NCI-H2171 (cell line): ENCODE measurements at regions not wholly inside any gene's neighbourhood (a gene's known extent, or its start where the extent isn't known, plus 50 kb on each side); places are given as distances from the start of the nearest gene placed in this dataset.

Experiments
- DNase-seq: peaks from one replicate; lab custom pipeline; 2025; lab: John Stamatoyannopoulos, UW

DNA sequence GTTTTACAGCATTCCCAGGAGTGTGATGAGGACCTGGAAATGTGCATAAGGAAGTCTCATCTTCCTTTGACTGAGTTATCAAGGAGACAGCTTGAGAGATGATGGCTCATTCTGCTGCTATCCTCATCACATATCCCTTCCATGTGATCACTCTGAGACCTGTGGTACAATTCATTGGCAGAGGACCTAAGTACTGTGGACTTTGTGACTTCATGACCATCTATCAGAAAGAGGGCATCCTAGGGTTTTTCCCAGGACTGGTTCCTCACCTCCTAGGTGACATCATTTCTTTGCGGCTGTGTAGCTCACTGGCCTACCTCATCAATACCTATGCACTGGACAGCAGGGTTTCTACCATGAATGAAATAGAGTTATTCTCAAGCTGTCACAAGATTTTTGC lies 172.1 kb upstream of the PLEKHG7 start:
- no peak for DNase-seq

DNA sequence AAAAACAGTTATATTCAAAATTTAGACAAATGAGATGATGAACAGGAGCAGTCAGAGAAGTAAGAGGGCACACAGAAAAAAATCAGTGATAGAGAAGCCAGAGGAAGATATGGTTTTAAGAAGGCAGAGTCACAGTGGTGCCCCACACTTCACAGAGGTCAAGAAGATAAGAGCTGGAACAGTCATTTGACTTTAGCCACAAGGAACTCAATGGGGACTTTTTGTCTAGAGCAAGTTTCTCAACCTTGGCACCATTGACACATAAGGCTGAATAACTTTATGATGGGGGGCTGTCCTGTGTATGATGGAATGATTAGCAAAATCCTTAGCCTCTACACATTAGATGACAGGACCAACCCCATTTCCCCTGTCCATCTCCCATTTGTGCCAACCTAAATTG lies 172.8 kb upstream of the PLEKHG7 start:
- no peak for DNase-seq

DNA sequence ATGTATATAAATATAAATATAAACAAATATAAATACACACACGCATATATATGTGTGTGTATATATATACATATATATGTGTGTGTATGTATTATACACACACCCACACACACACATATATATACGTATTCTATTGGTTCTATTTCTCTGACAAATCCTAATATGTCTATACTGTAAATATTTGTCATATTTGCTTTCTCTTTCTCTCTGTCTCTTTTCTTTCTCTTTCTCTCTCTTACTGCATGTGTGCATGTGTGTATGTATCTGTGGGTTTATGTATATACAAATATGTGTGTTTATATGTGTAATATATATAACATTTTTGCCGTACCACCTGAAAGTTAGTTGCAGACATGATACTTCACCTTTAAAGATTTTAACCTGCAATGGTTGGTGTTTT lies 174.2 kb upstream of the PLEKHG7 start:
- DNase-seq, result no peak

DNA sequence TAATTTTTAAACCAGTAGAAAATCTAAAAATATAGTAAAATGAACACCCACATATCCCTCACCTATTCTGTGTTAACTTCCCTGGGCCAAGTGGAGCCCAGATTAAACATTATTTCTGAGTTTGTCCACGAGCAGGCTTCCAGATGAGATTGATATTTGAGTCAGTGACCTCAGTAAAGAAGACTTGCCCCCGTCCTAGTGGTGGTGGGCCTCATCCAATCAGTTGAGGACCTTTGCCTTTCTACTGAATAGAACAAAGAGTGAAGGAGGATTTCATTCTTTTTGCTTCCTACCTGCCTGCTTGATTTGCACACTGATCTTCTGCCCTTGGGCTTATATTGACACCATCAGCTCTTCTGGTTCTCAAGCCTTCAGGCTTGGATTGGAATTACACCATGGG lies 174.7 kb upstream of the PLEKHG7 start:
- no peak for DNase-seq

DNA sequence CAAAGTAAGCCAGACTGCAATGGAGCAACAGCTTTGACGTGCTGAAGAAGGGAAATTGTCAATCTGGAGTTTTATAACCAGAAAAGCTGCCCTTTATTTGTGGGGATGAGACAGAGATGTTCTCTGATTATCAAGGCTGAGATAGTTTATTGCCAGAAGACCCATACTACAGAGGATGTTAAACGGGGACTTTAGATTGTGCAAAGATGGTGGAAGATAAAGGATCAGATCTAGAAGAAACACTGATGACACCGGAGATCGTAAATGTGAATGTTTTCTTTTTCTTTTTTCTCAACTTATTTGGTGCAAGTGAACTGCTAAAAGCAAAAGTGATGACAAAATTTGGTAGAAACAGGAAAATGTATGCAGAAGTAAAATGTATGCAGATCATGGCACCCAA lies 178.3 kb upstream of the PLEKHG7 start:
- no peak for DNase-seq

DNA sequence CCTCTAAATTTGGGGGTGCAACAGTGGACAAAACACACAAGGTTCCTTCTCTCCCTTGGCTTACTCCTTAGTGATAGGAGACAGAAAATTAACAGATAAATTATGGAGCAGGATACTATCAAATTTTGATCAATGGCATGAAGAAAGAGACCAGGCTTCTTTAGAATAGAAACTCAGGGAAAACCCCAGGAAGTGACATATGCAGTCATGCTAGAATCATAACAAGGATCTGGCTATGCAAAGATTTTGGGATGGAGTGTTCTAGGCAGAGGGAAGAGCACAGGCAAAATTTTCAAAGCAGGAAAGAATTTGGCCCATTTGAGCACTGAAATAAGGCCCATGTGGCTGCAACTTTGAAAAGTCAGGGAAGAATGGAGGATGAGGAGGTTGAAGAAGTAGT lies 182.3 kb upstream of the PLEKHG7 start:
- DNase-seq, result no peak

DNA sequence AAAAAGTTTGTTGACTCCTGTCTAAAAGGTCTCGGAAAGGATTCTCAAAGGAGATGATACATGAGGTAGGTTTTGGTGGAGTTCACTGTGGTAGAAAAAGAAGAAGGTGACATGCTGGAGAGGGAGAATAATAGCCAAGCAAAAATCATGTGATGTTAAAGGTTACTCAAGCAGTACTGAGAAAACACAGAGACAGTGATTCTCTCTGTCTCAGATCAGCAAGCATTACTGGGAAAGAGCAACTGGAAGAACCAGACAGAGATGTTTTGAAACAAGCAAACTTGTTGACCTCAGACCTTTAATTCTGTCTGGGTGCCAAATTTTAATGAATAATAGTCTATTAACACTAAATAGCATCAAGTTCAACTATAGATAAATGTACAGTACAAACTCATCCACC lies 183.5 kb upstream of the PLEKHG7 start:
- DNase-seq, result no peak

DNA sequence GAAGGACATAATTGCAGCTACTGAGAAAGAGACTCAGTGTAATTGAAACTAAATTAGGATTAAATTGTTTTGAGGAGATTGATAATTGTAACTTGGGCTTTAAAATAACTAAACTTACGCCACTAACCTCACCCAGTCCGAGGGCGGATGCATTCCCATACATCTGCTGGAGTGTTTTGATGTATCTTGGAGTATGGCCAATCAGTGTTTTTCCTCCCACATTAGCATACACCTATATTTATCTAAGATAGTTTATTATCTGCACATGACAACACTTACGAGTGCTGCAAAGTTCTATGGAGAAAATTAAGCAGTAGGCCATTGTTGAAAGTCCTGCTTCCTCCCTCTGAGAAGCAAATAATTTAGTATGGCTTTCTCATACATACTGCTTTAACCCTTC lies 184.7 kb upstream of the PLEKHG7 start:
- DNase-seq, result no peak

DNA sequence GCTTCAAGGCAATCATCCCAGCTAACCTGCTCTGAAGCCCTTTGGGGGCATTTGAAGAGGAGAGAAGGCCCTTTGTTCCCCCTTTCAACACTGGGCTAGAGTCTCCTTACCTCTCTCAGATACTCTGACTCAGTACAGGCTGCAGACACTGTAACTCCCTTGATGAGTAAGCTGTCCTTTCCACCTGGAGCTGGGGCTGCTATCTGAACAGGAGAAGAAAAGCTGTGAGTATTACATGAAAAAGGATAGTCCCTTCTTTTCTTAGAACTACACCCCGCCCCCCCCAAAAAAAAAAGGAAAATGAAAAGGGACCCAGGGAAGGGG lies 186.6 kb upstream of the PLEKHG7 start:
- no peak for DNase-seq

DNA sequence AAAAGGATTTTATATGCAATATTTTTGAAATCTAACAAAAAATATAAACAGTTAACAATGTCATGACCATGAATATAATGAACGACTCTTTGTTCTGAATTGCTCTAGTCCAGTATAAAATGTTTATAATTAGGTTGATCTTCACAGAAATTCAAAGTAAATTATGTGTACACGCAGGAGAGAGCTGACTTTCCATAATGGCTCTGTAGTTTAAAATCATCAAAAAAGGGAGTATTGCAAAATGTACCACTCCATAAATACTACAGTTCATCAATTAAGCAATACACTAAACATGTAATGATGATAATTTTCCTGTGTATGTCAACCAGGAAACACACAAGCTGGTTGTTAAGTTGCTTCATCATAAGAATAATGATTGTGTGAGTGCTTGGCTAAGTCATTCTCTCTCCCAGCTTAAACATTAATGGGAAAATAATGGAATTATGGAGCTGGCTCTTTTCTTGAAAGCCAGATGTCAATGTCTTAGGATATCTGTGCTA lies 189.5 kb upstream of the PLEKHG7 start:
- DNase-seq, result no peak

DNA sequence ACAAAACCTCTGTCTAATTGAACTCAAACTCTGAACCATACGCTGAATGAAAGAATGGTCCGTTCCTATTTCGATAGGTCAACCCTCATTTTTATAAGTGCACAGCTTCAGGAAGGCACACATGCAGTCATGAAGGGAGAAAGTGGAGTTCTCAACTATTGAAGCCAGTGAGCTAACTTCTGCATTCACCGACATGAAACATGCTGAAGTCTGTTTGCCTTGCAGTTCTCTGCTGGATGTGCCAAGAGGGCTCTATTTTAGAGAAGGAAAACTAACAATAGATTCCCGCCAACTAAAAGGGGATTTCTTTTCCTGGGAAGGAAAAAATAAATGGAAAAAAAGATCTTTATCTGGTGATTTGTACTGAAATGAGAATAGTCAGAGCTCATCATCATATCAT lies 191.0 kb upstream of the PLEKHG7 start:
- no peak for DNase-seq

DNA sequence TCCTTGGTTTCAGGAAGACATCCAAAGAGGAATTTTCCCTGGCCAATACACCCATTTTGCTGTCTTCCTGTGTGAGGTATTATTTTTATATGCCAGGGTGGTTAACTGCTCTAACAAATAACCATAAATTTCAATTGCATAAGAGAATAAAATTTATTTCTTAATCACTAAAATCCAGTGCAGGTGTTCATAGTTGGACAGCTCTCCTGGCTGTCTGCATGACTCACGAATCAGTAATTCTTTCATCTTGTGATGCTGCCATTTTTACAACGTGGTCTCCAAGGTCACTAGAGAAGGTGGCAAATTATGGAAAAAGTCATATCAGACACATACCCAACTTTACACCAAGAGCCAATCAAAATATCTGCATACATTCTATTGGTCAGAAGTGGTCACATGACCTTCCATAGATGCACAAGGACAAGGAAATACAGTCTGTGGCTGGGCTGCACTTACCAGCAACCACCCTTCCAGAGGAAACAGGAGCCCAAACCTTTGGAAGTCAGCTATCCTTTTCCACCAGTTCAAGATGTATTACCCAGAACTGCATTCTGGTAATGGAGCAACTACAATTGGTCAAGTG lies 193.5 kb upstream of the PLEKHG7 start:
- DNase-seq, result no peak

DNA sequence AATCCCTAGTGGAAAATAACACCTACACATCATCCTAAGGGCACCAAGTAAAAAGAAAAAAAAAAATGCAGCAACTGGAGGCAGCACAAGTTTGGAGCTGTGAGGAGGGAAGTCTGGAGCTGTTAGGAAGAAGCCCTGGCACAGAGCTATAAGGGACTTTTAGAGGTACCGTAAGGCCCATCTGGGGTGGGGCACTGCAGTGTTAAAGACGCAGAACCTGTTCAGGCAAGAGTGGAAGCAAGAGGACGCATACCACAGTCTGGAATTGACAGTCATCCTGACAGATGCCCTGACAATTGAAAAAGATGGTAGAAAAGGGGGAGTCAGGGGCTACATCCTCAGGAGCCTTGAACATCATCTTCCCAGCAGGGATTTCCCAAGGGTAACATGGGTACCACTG lies 195.9 kb upstream of the PLEKHG7 start:
- DNase-seq, result peak; percentile 14

DNA sequence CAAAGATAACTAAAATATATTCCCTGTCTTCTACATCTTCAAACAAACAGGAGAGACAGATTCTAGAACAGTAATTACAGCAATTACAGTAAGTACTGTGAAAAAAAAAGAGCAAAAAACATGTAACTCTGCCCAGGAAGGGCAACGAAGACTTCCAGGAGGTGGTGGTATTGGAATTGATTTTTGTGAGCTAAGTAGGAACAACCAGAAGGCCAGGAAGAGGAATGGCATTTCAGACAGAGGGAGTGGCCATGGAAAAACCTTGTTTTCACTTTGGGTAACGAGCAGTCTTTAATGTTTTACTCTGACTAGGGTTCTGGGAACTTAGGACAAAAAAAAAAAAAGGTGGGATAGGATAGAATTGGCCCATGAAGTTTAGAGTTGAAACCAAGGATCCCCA lies 196.3 kb upstream of the PLEKHG7 start:
- peak; percentile 1 for DNase-seq

DNA sequence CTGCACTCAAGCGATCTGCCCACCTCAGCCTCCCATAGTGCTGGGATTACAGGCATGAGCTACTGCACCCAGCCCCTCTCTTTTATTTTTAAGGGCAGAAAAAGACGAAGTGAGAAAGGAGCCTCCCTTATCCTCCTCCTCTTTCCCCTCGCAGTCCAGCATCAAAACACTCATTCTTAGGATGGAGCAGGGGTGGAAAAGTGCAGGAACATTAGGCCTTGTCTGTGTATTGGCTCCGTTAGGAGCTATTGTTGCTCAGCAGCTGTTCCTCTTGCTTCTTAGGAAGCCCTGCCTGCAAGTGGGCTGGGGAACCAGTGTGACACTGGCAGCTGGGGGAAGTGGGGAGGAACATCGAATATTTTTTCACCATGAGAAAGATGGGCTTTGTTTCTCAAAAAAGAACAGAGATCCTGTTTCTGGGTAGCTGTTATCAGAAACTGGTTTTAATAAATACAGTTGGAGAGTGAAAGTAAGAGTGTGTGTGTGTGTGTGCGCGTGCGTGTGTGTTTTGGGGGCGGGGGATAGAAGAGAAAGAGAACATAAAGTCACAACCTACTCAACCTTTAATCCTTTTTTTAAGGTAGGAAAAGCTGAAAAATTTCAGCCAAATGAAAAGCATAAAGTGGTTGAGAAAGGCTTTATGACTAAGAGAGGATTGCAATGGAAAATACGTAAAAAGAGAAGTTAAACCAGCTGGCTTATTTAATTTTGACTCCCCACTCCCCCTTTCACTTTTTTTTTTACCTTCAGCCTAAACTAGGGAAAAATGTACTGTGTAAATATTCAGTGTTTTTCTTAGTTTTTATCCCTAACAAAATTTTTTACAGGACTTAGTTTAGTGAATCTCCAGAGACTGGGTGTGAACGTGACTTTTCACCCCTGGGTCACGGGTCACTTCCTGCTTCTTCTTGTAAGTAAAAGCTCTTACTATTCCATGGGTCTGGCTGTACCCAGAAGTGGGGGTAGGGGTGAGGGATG lies 197.2 kb upstream of the PLEKHG7 start:
- peak; percentile 41 for DNase-seq

DNA sequence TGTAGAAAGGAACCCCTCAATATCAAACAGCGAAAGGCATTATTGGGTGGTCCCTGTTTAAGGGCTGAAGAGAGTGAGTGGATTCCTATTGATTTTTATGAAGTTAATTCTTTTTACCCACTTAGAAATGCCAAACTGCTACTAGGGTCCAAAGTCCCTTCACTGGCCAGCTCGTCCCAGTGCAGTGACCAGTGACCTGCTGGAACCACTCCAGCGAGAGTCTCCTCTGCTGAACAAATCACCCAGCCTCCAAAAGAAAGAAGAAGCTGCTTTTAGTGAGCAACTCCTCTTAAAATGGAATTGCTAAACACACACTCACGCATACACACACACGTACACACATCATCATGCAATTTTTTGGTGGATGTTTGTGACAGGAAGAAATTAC lies 198.2 kb upstream of the PLEKHG7 start:
- DNase-seq, result no peak

DNA sequence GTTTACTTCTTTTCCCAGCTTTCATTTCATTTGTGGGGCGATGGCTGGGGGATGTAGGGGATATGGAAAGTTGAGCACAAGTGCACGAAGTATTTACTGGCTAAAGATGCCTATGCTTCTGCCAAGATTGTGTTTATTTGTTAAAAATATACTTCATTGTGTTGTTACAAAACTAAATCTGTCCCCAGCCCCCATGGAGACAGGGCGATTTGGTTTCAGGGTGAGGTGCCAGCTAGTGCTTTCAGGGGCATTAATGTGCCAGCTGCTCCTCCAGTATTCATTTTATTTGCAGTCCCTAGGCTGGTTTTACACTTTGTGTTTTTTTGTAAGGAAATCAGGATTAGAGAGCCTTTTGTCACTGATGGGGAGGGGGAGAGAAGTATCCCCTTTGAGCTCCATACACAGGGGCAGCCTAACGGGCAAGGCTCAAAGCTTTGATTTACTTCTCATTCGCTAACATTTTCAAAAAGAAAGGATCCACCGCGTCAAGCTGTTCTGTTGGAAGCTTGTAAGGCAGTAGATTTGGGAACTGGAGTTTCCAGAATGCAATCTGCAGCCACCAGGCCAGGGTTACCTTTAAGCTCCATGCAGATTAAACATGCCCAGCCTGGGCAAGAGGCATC lies 198.7 kb upstream of the PLEKHG7 start:
- DNase-seq, result no peak

DNA sequence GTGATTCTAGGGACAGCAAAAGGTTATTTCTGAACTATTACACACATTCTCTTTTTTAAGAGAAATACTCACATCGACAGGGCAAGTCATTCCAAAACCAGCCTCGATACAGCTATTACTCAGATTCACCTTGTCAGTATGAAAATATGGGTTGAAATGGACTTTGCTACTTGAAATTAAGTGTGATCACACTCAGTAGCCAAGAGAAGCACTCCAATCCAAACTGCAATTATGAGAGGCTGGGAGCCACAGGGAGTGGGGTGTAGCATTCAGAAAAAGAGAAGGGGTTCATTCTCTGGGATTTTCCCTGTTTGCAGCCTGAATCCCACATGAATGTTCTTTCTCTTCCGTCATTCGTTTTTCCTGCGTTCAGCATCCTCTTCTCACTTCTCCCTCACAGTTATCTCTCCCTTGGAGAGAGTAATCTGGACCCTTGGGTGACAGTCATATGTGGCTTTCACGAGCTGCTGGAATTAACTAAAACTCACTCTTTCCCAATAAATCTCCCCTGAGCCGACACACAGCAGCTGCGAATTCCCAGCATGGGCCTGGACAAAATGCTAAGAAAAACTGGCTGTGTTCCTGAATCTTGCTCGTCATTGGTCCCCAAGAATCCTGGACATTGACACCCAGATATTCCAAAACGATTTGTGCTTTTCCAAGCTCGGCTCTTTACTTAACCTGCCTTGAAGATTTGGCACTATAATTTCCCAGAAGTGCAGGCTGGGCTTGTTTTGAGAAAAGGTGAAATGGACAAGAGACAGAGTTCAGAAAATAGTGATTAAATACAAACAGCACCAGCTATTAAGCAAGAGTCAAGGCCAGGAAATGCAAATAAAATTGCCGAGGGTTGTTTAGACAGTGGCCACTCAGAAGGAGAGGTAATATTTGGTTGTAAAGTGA lies 199.5 kb upstream of the PLEKHG7 start:
- DNase-seq, result no peak

DNA sequence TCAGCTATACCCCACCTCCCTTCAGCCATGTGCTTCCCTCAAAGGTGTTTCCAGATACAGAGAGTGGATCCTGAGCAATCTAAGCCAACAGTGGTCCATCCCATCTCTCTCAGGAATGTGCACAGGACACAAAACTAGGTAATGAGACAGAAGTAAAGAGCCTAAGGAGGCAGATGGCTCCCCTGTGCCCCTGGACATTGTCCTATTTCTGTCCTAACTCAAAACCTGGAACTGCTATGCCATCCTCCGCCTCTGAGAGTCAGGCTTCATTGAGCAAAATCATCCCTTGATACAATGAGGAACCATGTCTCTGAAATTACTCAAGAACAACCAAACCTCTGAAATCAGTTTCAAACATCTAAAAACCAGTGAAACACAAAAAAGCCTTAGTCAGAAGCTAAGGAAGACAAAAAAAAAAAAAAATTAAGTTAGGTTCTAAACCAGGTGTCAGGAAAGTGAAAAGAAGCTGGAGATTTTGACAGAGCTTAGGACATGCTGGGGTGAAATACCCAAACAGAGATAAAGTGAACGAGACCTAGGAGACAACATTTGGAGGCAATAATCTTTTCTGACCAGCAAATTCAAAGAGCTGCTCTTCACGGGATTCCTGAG lies 200.3 kb upstream of the PLEKHG7 start:
- no peak for DNase-seq

DNA sequence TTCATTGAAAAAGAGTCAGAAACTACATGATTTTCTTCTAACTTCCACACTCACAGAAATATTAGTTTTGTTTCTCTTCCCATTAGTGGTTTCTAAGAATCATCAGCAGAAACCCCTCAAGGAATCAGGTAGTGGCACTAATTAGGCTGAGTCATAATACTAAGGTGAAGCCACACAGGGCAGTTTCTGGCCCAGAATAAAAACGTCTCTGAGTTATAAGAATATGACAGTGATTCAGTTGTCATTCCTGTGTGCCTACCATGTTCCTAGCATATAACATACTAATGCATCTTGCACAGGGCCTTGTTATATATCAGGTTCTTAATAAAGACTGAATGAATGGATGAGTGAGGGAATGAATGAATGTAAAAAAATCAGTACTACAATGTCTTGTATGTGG lies 206.0 kb upstream of the PLEKHG7 start:
- DNase-seq, result no peak

DNA sequence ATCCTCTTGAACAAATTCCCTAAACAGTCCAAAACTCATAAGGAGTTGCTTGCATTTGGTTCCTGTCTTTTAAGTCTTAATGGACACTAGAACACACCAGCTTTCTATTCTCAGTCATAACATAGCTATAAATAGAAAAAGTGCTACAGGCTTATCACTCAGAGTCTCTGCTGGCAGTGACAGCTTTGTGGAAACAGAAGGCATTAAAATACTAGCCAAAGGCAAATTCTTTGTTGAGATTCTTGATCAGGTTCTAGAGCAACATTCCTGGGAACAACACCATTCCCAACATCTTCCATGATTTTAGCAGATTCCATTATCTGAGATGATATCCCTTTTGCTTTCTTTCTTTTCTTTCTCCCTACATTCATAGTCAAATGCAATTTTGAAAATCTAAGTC lies 207.7 kb upstream of the PLEKHG7 start:
- DNase-seq, result no peak

DNA sequence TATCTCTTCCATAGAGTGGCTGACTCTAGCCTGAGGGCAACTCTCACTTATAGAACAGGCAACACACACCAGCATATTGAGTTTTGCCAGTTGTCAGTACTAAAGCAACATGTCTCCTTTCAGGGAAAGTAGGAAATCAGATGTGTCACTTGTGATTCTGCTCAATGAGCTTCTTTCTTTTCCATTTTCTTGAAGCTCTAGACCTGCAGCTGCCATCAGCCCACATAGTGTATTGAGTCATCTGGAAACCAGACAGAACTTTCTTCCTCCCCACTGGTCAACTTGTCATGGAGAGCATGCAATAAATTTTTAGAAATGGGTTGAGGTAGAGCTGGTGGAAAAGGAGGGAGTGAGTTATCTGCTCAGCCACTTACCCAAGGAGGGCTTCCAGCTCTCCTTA lies 209.0 kb upstream of the PLEKHG7 start:
- DNase-seq, result no peak
